Osteoblast (primary cell): ENCODE measurements at regions not wholly inside any gene's neighbourhood (a gene's known extent, or its start where the extent isn't known, plus 50 kb on each side); places are given as distances from the start of the nearest gene placed in this dataset.

Experiments
- DNase-seq: peaks from one replicate; pipeline ENCODE4 v3.0.0; 2011; ENCODE audit warnings: low spot score, mixed read lengths; ENCODE audit not compliant: insufficient read length; ENCODE audit errors: missing footprints
- H2AFZ ChIP-seq: 2 replicates; pipeline ENCODE4 v1.6.0; 2011; ENCODE audit warnings: mild to moderate bottlenecking, low read length
- H3K27ac ChIP-seq: 2 replicates; pipeline ENCODE4 v1.5.1; 2011; ENCODE audit warnings: mild to moderate bottlenecking, low read depth, low read length, moderate library complexity
- H3K27me3 ChIP-seq: 2 replicates; pipeline ENCODE4 v1.6.0; 2012; ENCODE audit warnings: mild to moderate bottlenecking, control low read depth, inconsistent platforms, low read length, moderate library complexity; ENCODE audit not compliant: insufficient read depth
- H3K36me3 ChIP-seq: 2 replicates; pipeline ENCODE4 v1.5.1; 2011; ENCODE audit warnings: mild to moderate bottlenecking, low read length, control low read depth, moderate library complexity; ENCODE audit not compliant: insufficient read depth
- H3K4me1 ChIP-seq: 2 replicates; pipeline ENCODE4 v1.5.1; 2011; ENCODE audit warnings: mild to moderate bottlenecking, low read length, control low read depth, moderate library complexity; ENCODE audit not compliant: insufficient read depth
- H3K4me2 ChIP-seq: 2 replicates; pipeline ENCODE4 v1.6.0; 2011; ENCODE audit warnings: mild to moderate bottlenecking, low read length; ENCODE audit not compliant: insufficient read depth
- H3K4me3 ChIP-seq: fragments of 200-600 bp; sonication (generic); 3 replicates; pipeline ENCODE4 v1.5.1; 2012; ENCODE audit warnings: mild to moderate bottlenecking, low read length, inconsistent platforms; ENCODE audit not compliant: insufficient read depth
- H3K79me2 ChIP-seq: 2 replicates; pipeline ENCODE4 v1.6.0; 2012; ENCODE audit warnings: mild to moderate bottlenecking, low read length, control low read depth, inconsistent platforms; ENCODE audit not compliant: insufficient read depth
- H3K9me3 ChIP-seq: 2 replicates; pipeline ENCODE4 v1.5.1; 2011; ENCODE audit warnings: low read depth, low read length, control low read depth
- H4K20me1 ChIP-seq: 2 replicates; pipeline ENCODE4 v1.6.0; 2012; ENCODE audit warnings: mild to moderate bottlenecking, low read length, control low read depth; ENCODE audit not compliant: insufficient read depth
- TF ChIP-seq, protein P1 (sequence below): IDR thresholded peaks from 2 replicates; pipeline ENCODE4 v1.5.1; 2011; ENCODE audit warnings: mild to moderate bottlenecking, low read depth, low read length, moderate library complexity; ENCODE audit errors: extremely low read depth

DNA sequence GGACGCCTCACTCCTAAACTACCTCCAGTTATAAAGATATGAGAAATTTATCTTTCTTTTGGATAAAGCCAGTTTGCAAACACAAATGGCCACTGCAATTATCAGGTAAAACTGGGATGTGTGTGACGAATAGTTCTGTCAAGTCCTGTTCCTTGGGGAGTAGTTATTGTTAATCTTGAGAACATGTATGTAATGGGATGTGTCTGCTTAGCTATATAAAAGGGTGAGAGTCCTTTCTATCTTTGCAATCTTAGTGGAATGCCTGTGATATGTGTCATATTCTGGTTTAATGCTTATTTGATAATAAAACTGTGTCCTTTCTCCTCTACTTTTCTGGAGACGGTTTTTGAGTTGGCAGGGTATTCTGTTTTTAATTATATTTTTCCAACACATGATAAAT is 56.1 kb upstream of the PKP2 start:
- Histone ChIP-seq H3K36me3 (no peaks in the 10 kb centered on the region), H3K9me3 (no peaks in the 10 kb centered on the region), H3K27ac (no peak overlapping the region), H3K27me3 (no peaks in the 10 kb centered on the region), H3K4me3 (no peak overlapping the region), H4K20me1 (no peaks in the 10 kb centered on the region), H3K79me2 (no peaks in the 10 kb centered on the region), H3K4me2 (no peak overlapping the region), H3K4me1 (no peaks in the 10 kb centered on the region), H2AFZ (no peak overlapping the region)
- TF ChIP-seq, protein P1, sequence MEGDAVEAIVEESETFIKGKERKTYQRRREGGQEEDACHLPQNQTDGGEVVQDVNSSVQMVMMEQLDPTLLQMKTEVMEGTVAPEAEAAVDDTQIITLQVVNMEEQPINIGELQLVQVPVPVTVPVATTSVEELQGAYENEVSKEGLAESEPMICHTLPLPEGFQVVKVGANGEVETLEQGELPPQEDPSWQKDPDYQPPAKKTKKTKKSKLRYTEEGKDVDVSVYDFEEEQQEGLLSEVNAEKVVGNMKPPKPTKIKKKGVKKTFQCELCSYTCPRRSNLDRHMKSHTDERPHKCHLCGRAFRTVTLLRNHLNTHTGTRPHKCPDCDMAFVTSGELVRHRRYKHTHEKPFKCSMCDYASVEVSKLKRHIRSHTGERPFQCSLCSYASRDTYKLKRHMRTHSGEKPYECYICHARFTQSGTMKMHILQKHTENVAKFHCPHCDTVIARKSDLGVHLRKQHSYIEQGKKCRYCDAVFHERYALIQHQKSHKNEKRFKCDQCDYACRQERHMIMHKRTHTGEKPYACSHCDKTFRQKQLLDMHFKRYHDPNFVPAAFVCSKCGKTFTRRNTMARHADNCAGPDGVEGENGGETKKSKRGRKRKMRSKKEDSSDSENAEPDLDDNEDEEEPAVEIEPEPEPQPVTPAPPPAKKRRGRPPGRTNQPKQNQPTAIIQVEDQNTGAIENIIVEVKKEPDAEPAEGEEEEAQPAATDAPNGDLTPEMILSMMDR: no peak
- DNase-seq: no peak

DNA sequence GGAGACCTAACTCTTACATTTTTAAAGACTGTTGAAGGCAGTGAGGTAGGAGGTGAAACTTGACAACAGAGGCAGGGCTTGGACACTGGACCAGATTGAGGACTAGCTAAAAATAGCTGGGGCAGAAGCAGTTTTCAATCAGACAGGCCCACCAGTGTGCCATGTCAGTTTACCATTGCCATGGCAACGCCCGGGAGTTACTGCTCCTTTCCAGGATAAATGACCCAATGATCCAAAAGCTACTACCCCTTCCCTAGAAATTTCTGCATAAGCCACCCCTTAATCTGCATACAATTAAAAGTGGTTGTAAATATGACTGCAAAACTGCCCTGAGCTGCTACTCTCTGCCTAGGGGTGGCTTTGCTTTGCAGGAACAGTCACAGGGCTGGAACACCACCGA is 53.2 kb upstream of the PKP2 start:
- no peaks in the 10 kb centered on the region for H3K9me3 ChIP-seq
- H3K4me2 ChIP-seq: no peak overlapping the region
- DNase-seq: no peak
- H3K27ac ChIP-seq: no peak overlapping the region
- H3K4me1 ChIP-seq: no peaks in the 10 kb centered on the region
- TF ChIP-seq, protein P1: no peak
- H3K27me3 ChIP-seq: no peaks in the 10 kb centered on the region
- H3K4me3 ChIP-seq: no peak overlapping the region
- H2AFZ ChIP-seq: no peak overlapping the region
- H3K79me2 ChIP-seq: no peaks in the 10 kb centered on the region
- H3K36me3 ChIP-seq: no peaks in the 10 kb centered on the region
- no peaks in the 10 kb centered on the region for H4K20me1 ChIP-seq

DNA sequence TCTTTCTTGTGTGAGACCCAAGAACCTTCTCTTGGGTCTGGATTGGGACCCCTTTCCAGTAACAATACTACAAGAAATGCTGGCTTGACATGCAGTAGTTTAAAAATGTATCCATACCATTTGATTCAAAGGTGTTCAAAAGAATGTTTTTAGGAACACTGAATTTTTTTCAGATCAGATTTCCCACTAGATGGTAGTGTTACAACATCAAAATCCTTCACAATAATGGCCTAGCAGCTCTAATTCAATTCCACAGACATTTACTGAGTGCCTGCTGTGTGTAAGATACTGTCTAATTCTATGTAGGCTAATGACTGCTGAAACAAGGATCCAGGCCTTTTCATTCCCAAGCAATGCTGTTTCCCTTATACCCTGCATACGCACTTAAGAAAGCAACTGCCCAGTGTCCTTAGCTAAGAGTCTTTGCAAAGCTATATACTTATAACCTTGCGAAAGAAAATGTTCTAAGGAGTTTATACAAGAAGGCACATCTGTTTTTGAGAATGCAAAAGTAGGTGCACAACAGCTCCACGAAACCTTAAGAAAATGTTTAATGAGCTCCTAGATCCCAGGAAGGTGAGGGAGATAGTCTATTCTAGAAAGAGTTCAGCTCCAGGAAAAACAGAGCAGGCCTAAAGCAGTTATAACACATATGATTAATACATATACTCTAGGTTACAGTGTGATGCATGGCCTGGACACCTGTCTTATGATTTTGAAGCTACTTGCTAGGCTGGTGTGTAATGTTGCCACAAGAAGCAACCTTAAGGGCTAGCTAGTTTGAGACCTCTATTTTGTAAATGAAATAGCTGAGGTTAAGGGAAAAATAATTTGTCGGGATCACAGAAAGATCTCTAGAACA is 50.9 kb upstream of the PKP2 start:
- Histone ChIP-seq H4K20me1 (no peaks in the 10 kb centered on the region), H3K4me3 (no peak overlapping the region), H3K79me2 (no peaks in the 10 kb centered on the region), H3K36me3 (no peaks in the 10 kb centered on the region), H3K4me1 (no peaks in the 10 kb centered on the region), H3K27me3 (no peaks in the 10 kb centered on the region), H3K4me2 (no peak overlapping the region), H3K27ac (no peak overlapping the region), H3K9me3 (no peaks in the 10 kb centered on the region), H2AFZ (no peak overlapping the region)
- no peak for DNase-seq
- TF ChIP-seq, protein P1: no peak

DNA sequence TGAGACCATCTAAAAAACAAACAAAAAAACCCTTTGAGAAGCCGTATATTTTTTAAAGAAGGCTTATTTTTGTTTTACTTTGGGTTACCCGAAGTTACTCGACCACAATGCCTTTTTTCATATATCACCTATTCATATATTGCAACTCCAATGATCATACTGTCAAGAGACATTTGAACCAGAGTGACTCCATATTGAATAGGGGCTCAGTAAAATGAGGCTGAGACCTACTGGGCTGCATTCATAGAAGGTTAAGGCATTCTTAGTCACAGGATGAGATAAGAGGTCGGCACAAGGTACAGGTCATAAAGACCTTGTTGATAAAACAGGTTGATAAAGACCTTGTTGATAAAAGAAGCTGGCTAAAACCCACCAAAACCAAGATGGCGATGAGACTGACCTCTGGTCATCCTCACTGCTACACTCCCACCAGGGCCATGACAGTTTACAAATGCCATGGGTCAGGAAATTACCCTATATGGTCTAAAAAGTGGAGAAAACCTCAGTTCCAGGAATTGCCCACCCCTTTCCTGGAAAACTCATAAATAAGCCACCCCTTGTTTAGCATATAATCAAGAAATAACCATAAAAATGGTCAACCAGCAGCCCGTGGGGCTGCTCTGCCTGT is 50.0 kb upstream of the PKP2 start:
- DNase-seq: no peak
- Histone ChIP-seq H2AFZ (no peak overlapping the region), H3K79me2 (no peaks in the 10 kb centered on the region), H3K27me3 (no peaks in the 10 kb centered on the region), H4K20me1 (no peaks in the 10 kb centered on the region), H3K4me2 (no peak overlapping the region), H3K9me3 (no peaks in the 10 kb centered on the region), H3K4me3 (no peak overlapping the region), H3K4me1 (no peaks in the 10 kb centered on the region), H3K27ac (no peak overlapping the region), H3K36me3 (no peaks in the 10 kb centered on the region)
- TF ChIP-seq, protein P1: no peak
